Upper lobe of left lung (tissue), 6 donors: ENCODE measurements at regions not wholly inside any gene's neighbourhood (a gene's known extent, or its start where the extent isn't known, plus 50 kb on each side); places are given as distances from the start of the nearest gene placed in this dataset.

Experiments
- ATAC-seq, 2 donors: fragments of 200-7000 bp; cut with Tn5 transposase; one replicate each; pipeline ENCODE4 v1.9.1; 2022; ENCODE audit warnings: mild to moderate bottlenecking in 2 of 2, moderate library complexity in 2 of 2; ENCODE audit not compliant: low FRiP score in 2 of 2
- DNase-seq, 2 donors: peaks; one replicate each; pipeline ENCODE4 v3.0.0-alpha.2; 2019 to 2020
- H3K27ac ChIP-seq, 4 donors: fragments of 200-600 bp; sonication (generic); one replicate each; pipeline ENCODE4 v1.5.1; 2016 to 2019
- H3K27me3 ChIP-seq, 4 donors: fragments of 200-600 bp; sonication (generic); one replicate each; pipeline ENCODE4 v1.5.1; 2017 to 2019
- H3K36me3 ChIP-seq, 4 donors: fragments of 200-600 bp; sonication (generic); one replicate each; pipeline ENCODE4 v1.5.1; 2016 to 2019
- H3K4me1 ChIP-seq, 4 donors: fragments of 200-600 bp; sonication (generic); one replicate each; pipeline ENCODE4 v1.5.1; 2018 to 2019
- H3K4me3 ChIP-seq, 4 donors: fragments of 200-600 bp; sonication (generic); one replicate each; pipeline ENCODE4 v1.5.1; 2017 to 2019; ENCODE audit warnings: mild to moderate bottlenecking in 2 of 4, moderate library complexity in 1 of 4
- H3K9me3 ChIP-seq, 4 donors: fragments of 200-600 bp; sonication (generic); one replicate each; pipeline ENCODE4 v1.5.1; 2018 to 2019
- CTCF ChIP-seq, 6 experiments: fragments of 450-650 bp in 4 of 6; fragments of 200-600 bp in 2 of 6; sonication (generic) in 2 of 6; IDR thresholded peaks; one replicate each; pipeline ENCODE4 v1.5.1; 2016 to 2019; ENCODE audit warnings: antibody characterized with exemption in 6 of 6
- EP300 ChIP-seq, 4 donors: sonication (generic); formaldehyde crosslinking; IDR thresholded peaks; one replicate each; pipeline ENCODE4 v1.5.1; 2017; ENCODE audit warnings: antibody characterized with exemption in 4 of 4, control low read depth in 2 of 4
- POLR2A ChIP-seq, 4 donors: fragments of 450-650 bp; IDR thresholded peaks; one replicate each; pipeline ENCODE4 v1.5.1; 2016 to 2017; ENCODE audit warnings: antibody characterized with exemption in 4 of 4, mild to moderate bottlenecking in 2 of 4
- POLR2AphosphoS5 ChIP-seq, 2 donors: sonication (generic); formaldehyde crosslinking; IDR thresholded peaks; one replicate each; pipeline ENCODE4 v1.5.1; 2017; ENCODE audit warnings: antibody characterized with exemption in 2 of 2
- WGBS, 2 donors: methylation state at CpG; one replicate each; pipeline ENCODE4 v1.1.5; 2017 to 2018; 5-methylcytosine and 5-hydroxymethylcytosine counted together
- donor health status: DM: no; HTN: no; CAD: no; lungs with moderate emphysema.
- donor health status: DM: no; HTN: yes; CAD: no; lungs with severe emphysema.

GRCh38 chr10:131786756-131787605 lies 113.8 kb upstream of the PPP2R2D start:
- Histone ChIP-seq H3K27ac (no peak overlapping the region), H3K4me3 (no peak overlapping the region), H3K36me3 (no peaks in the 10 kb centered on the region), H3K27me3 (no peaks in the 10 kb centered on the region), H3K9me3 (no peaks in the 10 kb centered on the region), H3K4me1 (no peaks in the 10 kb centered on the region)
- WGBS, 2 donors, result 50 to 53% methylated on average over 13 of the region's 13 CpGs
- ATAC-seq, result no peak
- no peak for DNase-seq
- TF ChIP-seq CTCF (IDR thresholded peaks at IDR 0.05) (peak; percentile 38 to 71 (median 53)), POLR2A (IDR thresholded peaks at IDR 0.05) (no peak)

GRCh38 chr10:131787961-131788360 lies 112.8 kb upstream of the PPP2R2D start:
- ATAC-seq, result no peak
- Histone ChIP-seq H3K4me3 (no peak overlapping the region), H3K27me3 (no peaks in the 10 kb centered on the region), H3K4me1 (no peaks in the 10 kb centered on the region), H3K9me3 (no peaks in the 10 kb centered on the region), H3K36me3 (no peaks in the 10 kb centered on the region), H3K27ac (no peak overlapping the region)
- TF ChIP-seq EP300 (IDR thresholded peaks at IDR 0.05) (no peak), CTCF (IDR thresholded peaks at IDR 0.05) (no peak), POLR2AphosphoS5 (IDR thresholded peaks at IDR 0.05) (no peak), POLR2A (IDR thresholded peaks at IDR 0.05) (no peak)
- 77 to 78% methylated on average over 4 of the region's 4 CpGs for WGBS, 2 donors
- no peak for DNase-seq

DNA sequence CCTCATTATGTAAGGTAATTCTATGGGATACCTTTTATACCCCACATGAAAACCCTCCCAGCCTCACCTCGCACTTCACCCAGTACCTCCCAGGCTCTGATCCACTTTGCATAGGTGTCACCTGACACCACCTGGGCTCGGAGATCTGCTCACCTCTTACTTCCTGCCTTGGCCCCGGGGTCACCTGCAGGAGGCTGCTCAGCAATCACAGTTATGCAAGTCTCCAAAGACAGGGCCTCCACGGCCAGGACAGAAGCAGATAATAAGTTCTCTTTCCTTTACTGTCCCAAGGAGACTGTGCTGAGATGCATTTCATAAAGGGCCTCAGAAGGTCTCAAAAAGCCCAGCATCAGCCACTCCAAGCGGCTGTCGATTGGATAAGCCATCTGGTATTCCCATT lies 112.4 kb upstream of the PPP2R2D start:
- no peak for DNase-seq
- Histone ChIP-seq H3K36me3 (no peaks in the 10 kb centered on the region), H3K4me1 (no peaks in the 10 kb centered on the region)

GRCh38 chr10:131789516-131789915 lies 111.3 kb upstream of the PPP2R2D start:
- no peak for TF ChIP-seq POLR2A (IDR thresholded peaks at IDR 0.05)
- no peak for TF ChIP-seq POLR2AphosphoS5 (IDR thresholded peaks at IDR 0.05)
- no peaks in the 10 kb centered on the region for H3K4me1 ChIP-seq
- H3K27me3 ChIP-seq, result no peaks in the 10 kb centered on the region
- no peaks in the 10 kb centered on the region for H3K9me3 ChIP-seq
- H3K36me3 ChIP-seq, result no peaks in the 10 kb centered on the region
- WGBS, 2 donors, result 85 to 88% methylated on average over 7 of the region's 7 CpGs
- ATAC-seq, result no peak
- H3K27ac ChIP-seq, result no peak overlapping the region
- no peak overlapping the region for H3K4me3 ChIP-seq
- peak in 1 of 2 donors; percentile 43 for DNase-seq

More for the DNA sequence above, 112.4 kb upstream of the PPP2R2D start:
- no peaks in the 10 kb centered on the region for H3K9me3 ChIP-seq
- ATAC-seq, result no peak
- WGBS, 2 donors, result 38 to 48% methylated on average over 6 of the region's 6 CpGs
- H3K27me3 ChIP-seq, result no peaks in the 10 kb centered on the region
- no peak overlapping the region for H3K4me3 ChIP-seq
- TF ChIP-seq POLR2AphosphoS5 (IDR thresholded peaks at IDR 0.05) (no peak), CTCF (IDR thresholded peaks at IDR 0.05) (no peak), POLR2A (IDR thresholded peaks at IDR 0.05) (no peak), EP300 (IDR thresholded peaks at IDR 0.05) (no peak)
- no peak overlapping the region for H3K27ac ChIP-seq

- Histone ChIP-seq H3K27me3 (no peaks in the 10 kb centered on the region), H3K4me1 (no peaks in the 10 kb centered on the region)
- 84 to 94% methylated on average over 1 to 4 of the region's 4 CpGs for WGBS, 2 donors
These were observed 110.8 kb upstream of the PPP2R2D start for GRCh38 chr10:131790021-131790420.

More at GRCh38 chr10:131790021-131790420, 110.8 kb upstream of the PPP2R2D start:
- Histone ChIP-seq H3K36me3 (no peaks in the 10 kb centered on the region), H3K9me3 (no peaks in the 10 kb centered on the region), H3K27ac (no peak overlapping the region), H3K4me3 (no peak overlapping the region)
- ATAC-seq (no peak), DNase-seq (no peak)
- TF ChIP-seq EP300 (IDR thresholded peaks at IDR 0.05) (no peak), POLR2A (IDR thresholded peaks at IDR 0.05) (no peak), CTCF (IDR thresholded peaks at IDR 0.05) (no peak)
